ENCODE measurements at regions not wholly inside any gene's neighbourhood (a gene's known extent, or its start where the extent isn't known, plus 50 kb on each side); places are given as distances from the start of the nearest gene placed in this dataset.

DNA sequence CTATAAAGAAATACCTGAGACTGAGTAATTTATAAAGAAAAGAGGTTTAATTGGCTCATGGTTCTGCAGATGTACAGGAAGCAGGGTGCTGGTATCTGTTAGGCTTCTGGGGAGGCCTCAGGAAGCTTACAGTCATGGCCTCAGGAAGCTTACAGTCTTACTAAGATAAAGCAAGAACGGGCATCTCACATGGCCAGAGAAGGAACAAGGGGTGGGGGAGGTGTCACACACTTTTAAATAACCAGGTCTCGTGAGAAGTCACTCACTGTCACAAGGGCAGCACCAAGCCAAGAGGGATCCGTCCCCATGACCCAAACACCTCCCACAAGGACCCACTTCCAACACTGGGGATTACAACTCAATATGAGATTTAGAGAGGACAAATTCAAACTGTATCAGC is 192.8 kb upstream of the B3GAT1 start:
- TF ChIP-seq, protein P1, sequence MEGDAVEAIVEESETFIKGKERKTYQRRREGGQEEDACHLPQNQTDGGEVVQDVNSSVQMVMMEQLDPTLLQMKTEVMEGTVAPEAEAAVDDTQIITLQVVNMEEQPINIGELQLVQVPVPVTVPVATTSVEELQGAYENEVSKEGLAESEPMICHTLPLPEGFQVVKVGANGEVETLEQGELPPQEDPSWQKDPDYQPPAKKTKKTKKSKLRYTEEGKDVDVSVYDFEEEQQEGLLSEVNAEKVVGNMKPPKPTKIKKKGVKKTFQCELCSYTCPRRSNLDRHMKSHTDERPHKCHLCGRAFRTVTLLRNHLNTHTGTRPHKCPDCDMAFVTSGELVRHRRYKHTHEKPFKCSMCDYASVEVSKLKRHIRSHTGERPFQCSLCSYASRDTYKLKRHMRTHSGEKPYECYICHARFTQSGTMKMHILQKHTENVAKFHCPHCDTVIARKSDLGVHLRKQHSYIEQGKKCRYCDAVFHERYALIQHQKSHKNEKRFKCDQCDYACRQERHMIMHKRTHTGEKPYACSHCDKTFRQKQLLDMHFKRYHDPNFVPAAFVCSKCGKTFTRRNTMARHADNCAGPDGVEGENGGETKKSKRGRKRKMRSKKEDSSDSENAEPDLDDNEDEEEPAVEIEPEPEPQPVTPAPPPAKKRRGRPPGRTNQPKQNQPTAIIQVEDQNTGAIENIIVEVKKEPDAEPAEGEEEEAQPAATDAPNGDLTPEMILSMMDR (IDR thresholded peaks at IDR 0.05), result no peak
- TF ChIP-seq POLR2A (IDR thresholded peaks at IDR 0.05), result no peak

All from adrenal gland (tissue), 5 donors.